ENCODE measurements at regions not wholly inside any gene's neighbourhood (a gene's known extent, or its start where the extent isn't known, plus 50 kb on each side); places are given as distances from the start of the nearest gene placed in this dataset.

DNA sequence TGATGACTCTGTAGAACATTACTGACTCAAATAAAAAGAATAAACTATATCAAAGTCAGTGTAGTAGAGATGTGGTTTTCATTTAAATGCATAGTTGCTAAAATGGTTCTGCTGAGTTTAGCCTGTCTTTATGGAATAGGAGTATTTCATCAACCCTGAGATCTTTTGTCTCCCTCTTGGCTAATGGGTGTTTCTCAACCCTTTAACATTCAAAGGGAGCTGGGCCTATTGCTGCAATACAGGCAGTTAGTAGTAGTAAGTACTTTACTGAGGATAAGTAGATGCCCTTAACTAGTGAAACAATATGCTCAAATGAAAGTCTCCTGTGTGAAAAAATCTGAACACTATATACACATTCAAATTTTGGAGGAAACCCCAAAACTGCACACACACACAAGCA, 184.7 kb upstream of the TTC14 start:
- TF ChIP-seq ZBTB21 (CRISPR knock-in tag; IDR thresholded peaks at IDR 0.05; ENCODE audit: borderline replicate concordance) (no peak), JUN (CRISPR knock-in tag; IDR thresholded peaks at IDR 0.05) (no peak), NR2C2 (CRISPR knock-in tag; IDR thresholded peaks at IDR 0.05) (no peak), SMAD4 (CRISPR knock-in tag; IDR thresholded peaks at IDR 0.05) (no peak), KAT7 (CRISPR knock-in tag; IDR thresholded peaks at IDR 0.05; ENCODE audit: borderline replicate concordance) (no peak), NFYB (CRISPR knock-in tag; conservative IDR thresholded peaks at IDR 0.05; ENCODE audit: low read depth) (no peak), GTF2I (CRISPR knock-in tag; conservative IDR thresholded peaks at IDR 0.05) (no peak)
- TF ChIP-seq, protein P1, sequence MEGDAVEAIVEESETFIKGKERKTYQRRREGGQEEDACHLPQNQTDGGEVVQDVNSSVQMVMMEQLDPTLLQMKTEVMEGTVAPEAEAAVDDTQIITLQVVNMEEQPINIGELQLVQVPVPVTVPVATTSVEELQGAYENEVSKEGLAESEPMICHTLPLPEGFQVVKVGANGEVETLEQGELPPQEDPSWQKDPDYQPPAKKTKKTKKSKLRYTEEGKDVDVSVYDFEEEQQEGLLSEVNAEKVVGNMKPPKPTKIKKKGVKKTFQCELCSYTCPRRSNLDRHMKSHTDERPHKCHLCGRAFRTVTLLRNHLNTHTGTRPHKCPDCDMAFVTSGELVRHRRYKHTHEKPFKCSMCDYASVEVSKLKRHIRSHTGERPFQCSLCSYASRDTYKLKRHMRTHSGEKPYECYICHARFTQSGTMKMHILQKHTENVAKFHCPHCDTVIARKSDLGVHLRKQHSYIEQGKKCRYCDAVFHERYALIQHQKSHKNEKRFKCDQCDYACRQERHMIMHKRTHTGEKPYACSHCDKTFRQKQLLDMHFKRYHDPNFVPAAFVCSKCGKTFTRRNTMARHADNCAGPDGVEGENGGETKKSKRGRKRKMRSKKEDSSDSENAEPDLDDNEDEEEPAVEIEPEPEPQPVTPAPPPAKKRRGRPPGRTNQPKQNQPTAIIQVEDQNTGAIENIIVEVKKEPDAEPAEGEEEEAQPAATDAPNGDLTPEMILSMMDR (IDR thresholded peaks at IDR 0.05) = no peak
- TF ChIP-seq, protein P2, sequence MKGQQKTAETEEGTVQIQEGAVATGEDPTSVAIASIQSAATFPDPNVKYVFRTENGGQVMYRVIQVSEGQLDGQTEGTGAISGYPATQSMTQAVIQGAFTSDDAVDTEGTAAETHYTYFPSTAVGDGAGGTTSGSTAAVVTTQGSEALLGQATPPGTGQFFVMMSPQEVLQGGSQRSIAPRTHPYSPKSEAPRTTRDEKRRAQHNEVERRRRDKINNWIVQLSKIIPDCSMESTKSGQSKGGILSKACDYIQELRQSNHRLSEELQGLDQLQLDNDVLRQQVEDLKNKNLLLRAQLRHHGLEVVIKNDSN (CRISPR knock-in tag; IDR thresholded peaks at IDR 0.05) = no peak
- TF ChIP-seq, protein P3, sequence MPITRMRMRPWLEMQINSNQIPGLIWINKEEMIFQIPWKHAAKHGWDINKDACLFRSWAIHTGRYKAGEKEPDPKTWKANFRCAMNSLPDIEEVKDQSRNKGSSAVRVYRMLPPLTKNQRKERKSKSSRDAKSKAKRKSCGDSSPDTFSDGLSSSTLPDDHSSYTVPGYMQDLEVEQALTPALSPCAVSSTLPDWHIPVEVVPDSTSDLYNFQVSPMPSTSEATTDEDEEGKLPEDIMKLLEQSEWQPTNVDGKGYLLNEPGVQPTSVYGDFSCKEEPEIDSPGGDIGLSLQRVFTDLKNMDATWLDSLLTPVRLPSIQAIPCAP (CRISPR knock-in tag; IDR thresholded peaks at IDR 0.05) = no peak
- TF ChIP-seq, protein P4, sequence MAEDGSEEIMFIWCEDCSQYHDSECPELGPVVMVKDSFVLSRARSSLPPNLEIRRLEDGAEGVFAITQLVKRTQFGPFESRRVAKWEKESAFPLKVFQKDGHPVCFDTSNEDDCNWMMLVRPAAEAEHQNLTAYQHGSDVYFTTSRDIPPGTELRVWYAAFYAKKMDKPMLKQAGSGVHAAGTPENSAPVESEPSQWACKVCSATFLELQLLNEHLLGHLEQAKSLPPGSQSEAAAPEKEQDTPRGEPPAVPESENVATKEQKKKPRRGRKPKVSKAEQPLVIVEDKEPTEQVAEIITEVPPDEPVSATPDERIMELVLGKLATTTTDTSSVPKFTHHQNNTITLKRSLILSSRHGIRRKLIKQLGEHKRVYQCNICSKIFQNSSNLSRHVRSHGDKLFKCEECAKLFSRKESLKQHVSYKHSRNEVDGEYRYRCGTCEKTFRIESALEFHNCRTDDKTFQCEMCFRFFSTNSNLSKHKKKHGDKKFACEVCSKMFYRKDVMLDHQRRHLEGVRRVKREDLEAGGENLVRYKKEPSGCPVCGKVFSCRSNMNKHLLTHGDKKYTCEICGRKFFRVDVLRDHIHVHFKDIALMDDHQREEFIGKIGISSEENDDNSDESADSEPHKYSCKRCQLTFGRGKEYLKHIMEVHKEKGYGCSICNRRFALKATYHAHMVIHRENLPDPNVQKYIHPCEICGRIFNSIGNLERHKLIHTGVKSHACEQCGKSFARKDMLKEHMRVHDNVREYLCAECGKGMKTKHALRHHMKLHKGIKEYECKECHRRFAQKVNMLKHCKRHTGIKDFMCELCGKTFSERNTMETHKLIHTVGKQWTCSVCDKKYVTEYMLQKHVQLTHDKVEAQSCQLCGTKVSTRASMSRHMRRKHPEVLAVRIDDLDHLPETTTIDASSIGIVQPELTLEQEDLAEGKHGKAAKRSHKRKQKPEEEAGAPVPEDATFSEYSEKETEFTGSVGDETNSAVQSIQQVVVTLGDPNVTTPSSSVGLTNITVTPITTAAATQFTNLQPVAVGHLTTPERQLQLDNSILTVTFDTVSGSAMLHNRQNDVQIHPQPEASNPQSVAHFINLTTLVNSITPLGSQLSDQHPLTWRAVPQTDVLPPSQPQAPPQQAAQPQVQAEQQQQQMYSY (CRISPR knock-in tag; IDR thresholded peaks at IDR 0.05) = no peak

Data from WTC11 (cell line).